OCI-LY3 (cell line): ENCODE measurements at regions not wholly inside any gene's neighbourhood (a gene's known extent, or its start where the extent isn't known, plus 50 kb on each side); places are given as distances from the start of the nearest gene placed in this dataset.

Source experiments
- CTCF ChIP-seq: fragments of 200-600, 300-600 bp; sonication (generic); IDR thresholded peaks from 2 replicates; pipeline ENCODE4 v1.5.1; 2014; ENCODE audit warnings: antibody characterized with exemption, low read length, low read depth
- EZH2phosphoT487 ChIP-seq: fragments of 200-600 bp; shearing (Covaris generic); IDR thresholded peaks from 2 replicates; pipeline ENCODE4 v1.6.1; 2018; ENCODE audit warnings: antibody characterized with exemption, mixed run types, low read depth

- TF ChIP-seq CTCF (no peak), EZH2phosphoT487 (no peak)
These were observed 438.6 kb downstream of the ZEB2 start for GRCh38 chr2:144081272-144081671.
